SK-N-SH treated with all-trans-retinoic acid at 6 μM for 48 hours (cell line): ENCODE measurements at regions not wholly inside any gene's neighbourhood (a gene's known extent, or its start where the extent isn't known, plus 50 kb on each side); places are given as distances from the start of the nearest gene placed in this dataset.

ENCODE experiments used
- ATAC-seq: fragments of 200-7000 bp; cut with Tn5 transposase; 3 replicates; pipeline ENCODE4 v1.9.1; 2020; ENCODE audit warnings: mild to moderate bottlenecking, moderate library complexity
- CSDC2 ChIP-seq: fragments of 250-450 bp; sonication (Bioruptor Pico); IDR thresholded peaks from 2 replicates; pipeline ENCODE4 v1.5.0; 2020; ENCODE audit warnings: mild to moderate bottlenecking, moderate library complexity
- ESRRG ChIP-seq: fragments of 250-450 bp; sonication (Bioruptor Pico); IDR thresholded peaks from 2 replicates; pipeline ENCODE4 v1.6.1; 2021; ENCODE audit warnings: mild to moderate bottlenecking
- GLIS3 ChIP-seq: fragments of 250-450 bp; sonication (Bioruptor Pico); IDR thresholded peaks from 2 replicates; pipeline ENCODE4 v1.5.0; 2020; ENCODE audit warnings: mild to moderate bottlenecking, moderate library complexity
- ISL1 ChIP-seq: fragments of 250-450 bp; sonication (Bioruptor Pico); IDR thresholded peaks from 2 replicates; pipeline ENCODE4 v2.1.2; 2022; ENCODE audit warnings: mild to moderate bottlenecking, moderate library complexity
- OSR1 ChIP-seq: fragments of 250-450 bp; sonication (Bioruptor Pico); IDR thresholded peaks from 2 replicates; pipeline ENCODE4 v1.8.0; 2022; ENCODE audit warnings: moderate library complexity, mild to moderate bottlenecking, inconsistent platforms
- PPARA ChIP-seq: fragments of 250-450 bp; sonication (Bioruptor Pico); IDR thresholded peaks from 2 replicates; pipeline ENCODE4 v1.5.0; 2020; ENCODE audit warnings: mild to moderate bottlenecking, borderline replicate concordance
- RARB ChIP-seq: fragments of 250-450 bp; sonication (Bioruptor Pico); IDR thresholded peaks from 2 replicates; pipeline ENCODE4 v1.8.0; 2021; ENCODE audit warnings: mild to moderate bottlenecking, moderate library complexity
- SNAI2 ChIP-seq: fragments of 250-450 bp; sonication (Bioruptor Pico); IDR thresholded peaks from 2 replicates; pipeline ENCODE4 v1.5.0; 2020; ENCODE audit warnings: mild to moderate bottlenecking, moderate library complexity
- TOX ChIP-seq: fragments of 250-450 bp; sonication (Bioruptor Pico); IDR thresholded peaks from 2 replicates; pipeline ENCODE4 v1.8.0; 2021; ENCODE audit warnings: mild to moderate bottlenecking, moderate library complexity, borderline replicate concordance
- ZC3H10 ChIP-seq: fragments of 250-450 bp; sonication (Bioruptor Pico); IDR thresholded peaks from 2 replicates; pipeline ENCODE4 v1.5.1; 2021; ENCODE audit warnings: mild to moderate bottlenecking, moderate library complexity
- ZFP3 ChIP-seq: fragments of 250-450 bp; sonication (Bioruptor Pico); IDR thresholded peaks from 2 replicates; pipeline ENCODE4 v1.5.0; 2020; ENCODE audit warnings: mild to moderate bottlenecking, moderate library complexity
- ZNF565 ChIP-seq: fragments of 450-650 bp; formaldehyde crosslinking; conservative IDR thresholded peaks from 2 replicates; pipeline ENCODE4 v1.5.0; 2020; ENCODE audit warnings: low read depth, mild to moderate bottlenecking, moderate library complexity
- ZNF70 ChIP-seq: fragments of 450-650 bp; formaldehyde crosslinking; IDR thresholded peaks from 2 replicates; pipeline ENCODE4 v1.5.0; 2020; ENCODE audit warnings: mild to moderate bottlenecking, moderate library complexity
- ZNF8 ChIP-seq: fragments of 450-650 bp; formaldehyde crosslinking; IDR thresholded peaks from 2 replicates; pipeline ENCODE4 v1.5.0; 2020; ENCODE audit warnings: mild to moderate bottlenecking, moderate library complexity
- TF ChIP-seq, protein P1 (sequence below): fragments of 250-450 bp; sonication (Bioruptor Pico); IDR thresholded peaks from 2 replicates; pipeline ENCODE4 v1.8.0; 2020; ENCODE audit warnings: mild to moderate bottlenecking, moderate library complexity, borderline replicate concordance
- TF ChIP-seq, protein P2 (sequence below): fragments of 250-450 bp; sonication (Bioruptor Pico); IDR thresholded peaks from 2 replicates; pipeline ENCODE4 v1.5.0; 2020; ENCODE audit warnings: mild to moderate bottlenecking, moderate library complexity
- TF ChIP-seq, protein P3 (sequence below): fragments of 250-450 bp; sonication (Bioruptor Pico); IDR thresholded peaks from 2 replicates; pipeline ENCODE4 v1.5.1; 2021; ENCODE audit warnings: mild to moderate bottlenecking, moderate library complexity

DNA sequence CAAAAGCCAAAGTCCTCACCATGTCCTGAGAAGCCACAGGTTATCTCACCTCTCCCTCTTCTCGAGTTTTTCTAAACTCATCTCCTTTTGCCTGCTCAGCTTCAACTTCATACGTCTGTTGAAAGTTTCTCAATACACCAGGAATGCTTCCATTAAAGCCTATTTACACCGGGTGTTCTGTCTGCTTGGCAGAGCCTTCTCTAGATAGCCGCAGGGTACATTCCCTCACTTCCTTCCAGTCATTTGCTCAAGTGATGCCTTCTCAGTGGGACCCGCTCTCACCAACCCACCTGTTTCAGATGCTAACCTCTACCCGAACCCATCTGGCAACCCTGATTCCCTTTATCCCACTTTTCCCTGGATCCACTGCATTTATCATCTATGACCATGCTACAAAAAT, 257.0 kb upstream of the ADGRL2 start:
- ATAC-seq: no peak
- TF ChIP-seq PPARA (no peak), ZFP3 (CRISPR knock-in tag) (no peak), ZNF565 (CRISPR knock-in tag) (no peak), ZC3H10 (CRISPR knock-in tag) (no peak)
- TF ChIP-seq, protein P1, sequence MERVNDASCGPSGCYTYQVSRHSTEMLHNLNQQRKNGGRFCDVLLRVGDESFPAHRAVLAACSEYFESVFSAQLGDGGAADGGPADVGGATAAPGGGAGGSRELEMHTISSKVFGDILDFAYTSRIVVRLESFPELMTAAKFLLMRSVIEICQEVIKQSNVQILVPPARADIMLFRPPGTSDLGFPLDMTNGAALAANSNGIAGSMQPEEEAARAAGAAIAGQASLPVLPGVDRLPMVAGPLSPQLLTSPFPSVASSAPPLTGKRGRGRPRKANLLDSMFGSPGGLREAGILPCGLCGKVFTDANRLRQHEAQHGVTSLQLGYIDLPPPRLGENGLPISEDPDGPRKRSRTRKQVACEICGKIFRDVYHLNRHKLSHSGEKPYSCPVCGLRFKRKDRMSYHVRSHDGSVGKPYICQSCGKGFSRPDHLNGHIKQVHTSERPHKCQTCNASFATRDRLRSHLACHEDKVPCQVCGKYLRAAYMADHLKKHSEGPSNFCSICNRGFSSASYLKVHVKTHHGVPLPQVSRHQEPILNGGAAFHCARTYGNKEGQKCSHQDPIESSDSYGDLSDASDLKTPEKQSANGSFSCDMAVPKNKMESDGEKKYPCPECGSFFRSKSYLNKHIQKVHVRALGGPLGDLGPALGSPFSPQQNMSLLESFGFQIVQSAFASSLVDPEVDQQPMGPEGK (CRISPR knock-in tag): no peak

DNA sequence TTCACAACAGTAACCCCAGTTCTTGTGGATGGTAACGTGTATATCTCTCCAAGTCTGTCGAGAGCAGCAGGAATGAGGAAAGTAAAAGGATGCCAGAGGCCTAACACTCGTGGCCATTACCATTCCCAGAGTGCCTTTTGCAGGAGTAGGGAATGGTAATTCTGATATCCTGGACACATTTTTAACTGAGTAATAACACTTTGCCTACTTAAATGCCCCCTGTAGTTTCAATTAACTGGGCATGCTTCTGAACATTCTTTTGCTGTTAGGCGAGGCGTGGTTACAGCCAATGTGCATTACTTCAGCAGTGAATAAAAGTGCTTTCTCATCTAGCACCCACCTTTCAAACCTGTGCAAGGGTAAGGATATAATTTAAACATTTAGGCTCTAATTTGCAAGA, 258.5 kb upstream of the ADGRL2 start:
- TF ChIP-seq SNAI2 (CRISPR knock-in tag) (no peak), ESRRG (CRISPR knock-in tag) (no peak)

DNA sequence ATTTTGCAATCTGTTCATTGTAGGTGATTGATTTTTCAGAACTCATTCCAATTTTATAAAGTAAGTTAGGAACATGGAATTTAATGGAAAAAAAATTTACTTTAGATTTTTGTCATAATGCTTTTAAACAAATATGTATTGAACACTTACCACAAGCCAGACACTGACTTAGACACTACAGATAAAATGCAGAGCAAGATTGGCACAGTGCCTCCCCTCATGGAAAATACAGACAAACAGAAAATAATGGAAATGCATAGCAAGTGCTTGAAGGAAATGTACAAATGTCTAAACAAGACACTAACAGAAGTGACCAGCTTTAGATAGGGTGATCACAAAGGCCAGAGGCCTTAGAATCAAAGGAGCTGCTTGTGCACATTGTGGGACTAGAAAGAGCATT, 260.5 kb upstream of the ADGRL2 start:
- no peak for TF ChIP-seq SNAI2 (CRISPR knock-in tag)
- TF ChIP-seq CSDC2 (CRISPR knock-in tag): no peak
- TF ChIP-seq OSR1 (CRISPR knock-in tag): no peak
- no peak for TF ChIP-seq PPARA
- no peak for TF ChIP-seq ISL1
- TF ChIP-seq GLIS3 (CRISPR knock-in tag): no peak
- no peak for ATAC-seq

More for the DNA sequence above, 258.5 kb upstream of the ADGRL2 start:
- no peak for ATAC-seq

DNA sequence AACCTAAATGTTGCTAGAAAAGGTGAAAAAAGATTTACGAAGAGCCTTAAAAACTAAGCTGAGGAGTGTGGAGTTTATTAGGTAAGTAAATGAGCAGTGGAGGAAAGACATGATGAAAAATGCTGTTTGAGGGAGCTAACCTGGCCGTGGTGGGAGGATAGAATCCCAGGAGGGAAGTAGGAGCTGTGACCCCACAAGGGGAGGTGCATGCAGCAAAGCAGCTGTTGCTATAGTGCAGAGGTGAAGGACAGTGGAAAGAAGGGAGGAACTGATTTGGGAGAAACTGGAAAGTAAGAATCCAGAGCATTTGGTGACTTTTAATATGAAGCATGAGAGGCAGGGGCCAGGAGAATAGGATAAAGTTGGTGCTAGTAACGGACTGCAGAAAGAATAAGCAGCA, 271.7 kb upstream of the ADGRL2 start:
- ATAC-seq: no peak
- TF ChIP-seq, protein P2, sequence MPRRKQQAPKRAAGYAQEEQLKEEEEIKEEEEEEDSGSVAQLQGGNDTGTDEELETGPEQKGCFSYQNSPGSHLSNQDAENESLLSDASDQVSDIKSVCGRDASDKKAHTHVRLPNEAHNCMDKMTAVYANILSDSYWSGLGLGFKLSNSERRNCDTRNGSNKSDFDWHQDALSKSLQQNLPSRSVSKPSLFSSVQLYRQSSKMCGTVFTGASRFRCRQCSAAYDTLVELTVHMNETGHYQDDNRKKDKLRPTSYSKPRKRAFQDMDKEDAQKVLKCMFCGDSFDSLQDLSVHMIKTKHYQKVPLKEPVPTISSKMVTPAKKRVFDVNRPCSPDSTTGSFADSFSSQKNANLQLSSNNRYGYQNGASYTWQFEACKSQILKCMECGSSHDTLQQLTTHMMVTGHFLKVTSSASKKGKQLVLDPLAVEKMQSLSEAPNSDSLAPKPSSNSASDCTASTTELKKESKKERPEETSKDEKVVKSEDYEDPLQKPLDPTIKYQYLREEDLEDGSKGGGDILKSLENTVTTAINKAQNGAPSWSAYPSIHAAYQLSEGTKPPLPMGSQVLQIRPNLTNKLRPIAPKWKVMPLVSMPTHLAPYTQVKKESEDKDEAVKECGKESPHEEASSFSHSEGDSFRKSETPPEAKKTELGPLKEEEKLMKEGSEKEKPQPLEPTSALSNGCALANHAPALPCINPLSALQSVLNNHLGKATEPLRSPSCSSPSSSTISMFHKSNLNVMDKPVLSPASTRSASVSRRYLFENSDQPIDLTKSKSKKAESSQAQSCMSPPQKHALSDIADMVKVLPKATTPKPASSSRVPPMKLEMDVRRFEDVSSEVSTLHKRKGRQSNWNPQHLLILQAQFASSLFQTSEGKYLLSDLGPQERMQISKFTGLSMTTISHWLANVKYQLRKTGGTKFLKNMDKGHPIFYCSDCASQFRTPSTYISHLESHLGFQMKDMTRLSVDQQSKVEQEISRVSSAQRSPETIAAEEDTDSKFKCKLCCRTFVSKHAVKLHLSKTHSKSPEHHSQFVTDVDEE (CRISPR knock-in tag): no peak
- TF ChIP-seq CSDC2 (CRISPR knock-in tag): no peak

DNA sequence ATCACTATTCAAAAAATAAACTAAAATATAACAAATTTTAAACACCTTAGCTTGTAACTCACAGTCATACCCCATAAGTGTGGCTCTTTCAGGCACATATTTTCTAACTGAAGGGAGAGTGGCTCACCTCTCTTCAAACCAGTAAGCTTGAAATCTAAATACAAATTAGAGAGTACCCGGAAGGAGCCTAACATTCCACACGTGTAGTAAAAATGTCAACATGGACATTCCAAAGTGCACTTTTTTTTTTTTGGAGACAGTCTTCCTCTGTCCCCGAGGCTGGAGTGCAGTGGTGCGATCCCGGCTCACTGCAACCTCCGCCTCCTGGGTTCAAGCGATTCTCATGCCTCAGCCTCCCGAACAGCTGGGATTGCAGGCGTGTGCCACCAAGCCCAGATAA, 275.6 kb upstream of the ADGRL2 start:
- no peak for TF ChIP-seq CSDC2 (CRISPR knock-in tag)
- no peak for ATAC-seq

DNA sequence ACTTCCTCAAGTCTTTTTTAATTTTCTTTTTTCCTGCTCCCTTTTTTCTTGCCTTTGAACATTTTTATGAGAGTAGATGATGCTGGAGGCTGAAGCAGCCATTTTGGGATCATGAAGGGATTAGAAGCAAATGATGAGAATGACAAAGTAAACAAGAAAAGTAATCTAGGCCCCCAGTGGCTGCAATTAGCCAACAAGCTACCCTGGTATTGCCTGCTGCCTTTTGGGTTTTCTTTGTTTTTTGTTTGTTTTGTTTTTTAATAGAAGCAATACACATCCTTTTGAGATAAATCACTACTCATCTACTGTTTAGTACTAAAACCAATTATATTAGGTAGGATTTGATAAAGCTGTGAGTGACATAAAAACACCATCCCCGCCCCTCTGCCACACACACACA, 280.7 kb upstream of the ADGRL2 start:
- no peak for ATAC-seq
- TF ChIP-seq ZNF70 (CRISPR knock-in tag): no peak
- no peak for TF ChIP-seq ZNF565 (CRISPR knock-in tag)
- TF ChIP-seq ZNF8 (CRISPR knock-in tag): no peak
- no peak for TF ChIP-seq CSDC2 (CRISPR knock-in tag)
- no peak for TF ChIP-seq ISL1
- TF ChIP-seq TOX (CRISPR knock-in tag): no peak

DNA sequence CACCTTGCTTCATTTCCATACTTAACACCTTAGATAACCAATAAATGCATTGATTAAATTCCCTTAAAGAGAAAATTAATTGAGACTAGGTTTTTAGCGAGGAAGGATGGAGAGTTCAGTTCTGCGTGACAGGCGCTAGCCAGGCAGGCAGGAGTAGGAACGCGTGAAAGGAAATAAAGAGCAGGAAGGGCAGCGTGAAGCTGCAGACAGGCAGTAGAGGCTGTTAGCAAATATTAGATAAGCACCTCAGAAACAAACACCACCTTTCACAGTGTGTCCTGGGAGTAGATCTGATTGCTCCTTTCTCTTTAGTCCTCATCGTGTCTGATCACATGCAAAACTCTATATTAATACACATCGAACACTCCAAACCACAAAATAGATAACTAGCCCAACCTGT, 282.7 kb upstream of the ADGRL2 start:
- TF ChIP-seq ESRRG (CRISPR knock-in tag): no peak
- TF ChIP-seq, protein P3, sequence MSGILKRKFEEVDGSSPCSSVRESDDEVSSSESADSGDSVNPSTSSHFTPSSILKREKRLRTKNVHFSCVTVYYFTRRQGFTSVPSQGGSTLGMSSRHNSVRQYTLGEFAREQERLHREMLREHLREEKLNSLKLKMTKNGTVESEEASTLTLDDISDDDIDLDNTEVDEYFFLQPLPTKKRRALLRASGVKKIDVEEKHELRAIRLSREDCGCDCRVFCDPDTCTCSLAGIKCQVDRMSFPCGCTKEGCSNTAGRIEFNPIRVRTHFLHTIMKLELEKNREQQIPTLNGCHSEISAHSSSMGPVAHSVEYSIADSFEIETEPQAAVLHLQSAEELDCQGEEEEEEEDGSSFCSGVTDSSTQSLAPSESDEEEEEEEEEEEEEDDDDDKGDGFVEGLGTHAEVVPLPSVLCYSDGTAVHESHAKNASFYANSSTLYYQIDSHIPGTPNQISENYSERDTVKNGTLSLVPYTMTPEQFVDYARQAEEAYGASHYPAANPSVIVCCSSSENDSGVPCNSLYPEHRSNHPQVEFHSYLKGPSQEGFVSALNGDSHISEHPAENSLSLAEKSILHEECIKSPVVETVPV (CRISPR knock-in tag): no peak
- TF ChIP-seq RARB (CRISPR knock-in tag): no peak
- TF ChIP-seq SNAI2 (CRISPR knock-in tag): no peak
- no peak for ATAC-seq
